Adipose tissue (tissue), 3 donors: ENCODE measurements at regions not wholly inside any gene's neighbourhood (a gene's known extent, or its start where the extent isn't known, plus 50 kb on each side); places are given as distances from the start of the nearest gene placed in this dataset.
"Not testable (repeated sequence)": the region's sequence is repeated elsewhere in the genome, so short reads cannot be mapped to it uniquely, and the experiment has no call there.

ENCODE experiments used
- H3K27ac ChIP-seq: one replicate; pipeline ENCODE4 v1.5.1; 2013; ENCODE audit warnings: low read depth, low read length
- WGBS, 3 donors: extraction: QIAGEN DNeasy Blood & Tissue Kit; methylation state at CpG; one replicate each; pipeline ENCODE4 v1.1.7; 2013; 5-methylcytosine and 5-hydroxymethylcytosine counted together
- donor health status: healthy with polysubstance abuse.
- donor health status: Bipolar disorder and iron deficiency.
- donor health status: healthy.

- 92 to 99% (median 98%) methylated on average over 4 of the region's 4 CpGs for WGBS, 3 donors
- H3K27ac ChIP-seq = no peak overlapping the region
Measured at GRCh38 chr4:81785338-81785737, 313.6 kb upstream of the RASGEF1B start.

GRCh38 chr4:81783558-81783957 lies 311.9 kb upstream of the RASGEF1B start:
- no peak overlapping the region for H3K27ac ChIP-seq
- 82 to 96% (median 93%) methylated on average over 2 of the region's 2 CpGs for WGBS, 3 donors

GRCh38 chr4:81781799-81782198 lies 310.1 kb upstream of the RASGEF1B start:
- WGBS, 3 donors = 54 to 81% (median 80%) methylated on average over 2 of the region's 2 CpGs
- no peak overlapping the region for H3K27ac ChIP-seq

- not testable (repeated sequence) for H3K27ac ChIP-seq
- 70 to 86% (median 86%) methylated on average over 3 of the region's 3 CpGs for WGBS, 3 donors
Measured at GRCh38 chr4:81777718-81778117, 306.0 kb upstream of the RASGEF1B start.

- H3K27ac ChIP-seq = no peak overlapping the region
Measured at GRCh38 chr4:81776794-81777193, 305.1 kb upstream of the RASGEF1B start.

GRCh38 chr4:81773557-81773956 lies 301.9 kb upstream of the RASGEF1B start:
- H3K27ac ChIP-seq = no peak overlapping the region
- 79 to 90% (median 89%) methylated on average over 3 of the region's 3 CpGs for WGBS, 3 donors

- WGBS, 3 donors = 82 to 94% (median 83%) methylated on average over 1 of the region's 1 CpG
- no peak overlapping the region for H3K27ac ChIP-seq
Measured at GRCh38 chr4:81771721-81772120, 300.0 kb upstream of the RASGEF1B start.

GRCh38 chr4:81769244-81769643 lies 297.5 kb upstream of the RASGEF1B start:
- H3K27ac ChIP-seq = no peak overlapping the region
- 83 to 95% (median 91%) methylated on average over 2 of the region's 2 CpGs for WGBS, 3 donors

GRCh38 chr4:81758574-81759264 lies 287.0 kb upstream of the RASGEF1B start:
- no peak overlapping the region for H3K27ac ChIP-seq
- WGBS, 3 donors = 85 to 94% (median 88%) methylated on average over 1 of the region's 1 CpG

GRCh38 chr4:81757691-81758090 lies 286.0 kb upstream of the RASGEF1B start:
- H3K27ac ChIP-seq = no peak overlapping the region
- 64 to 78% (median 76%) methylated on average over 2 of the region's 2 CpGs for WGBS, 3 donors

GRCh38 chr4:81756973-81757372 lies 285.3 kb upstream of the RASGEF1B start:
- WGBS, 3 donors = 39 to 69% (median 62%) methylated on average over 3 of the region's 3 CpGs
- no peak overlapping the region for H3K27ac ChIP-seq

GRCh38 chr4:81756042-81756441 lies 284.3 kb upstream of the RASGEF1B start:
- 45 to 63% (median 48%) methylated on average over 2 of the region's 2 CpGs for WGBS, 3 donors
- no peak overlapping the region for H3K27ac ChIP-seq

- WGBS, 3 donors = 89 to 94% (median 92%) methylated on average over 4 of the region's 4 CpGs
- no peak overlapping the region for H3K27ac ChIP-seq
Measured at GRCh38 chr4:81754169-81754568, 282.5 kb upstream of the RASGEF1B start.

GRCh38 chr4:81751531-81752289 lies 280.0 kb upstream of the RASGEF1B start:
- H3K27ac ChIP-seq = no peak overlapping the region
- WGBS, 3 donors = 77 to 97% (median 96%) methylated on average over 6 of the region's 6 CpGs

GRCh38 chr4:81747242-81747930 lies 275.7 kb upstream of the RASGEF1B start:
- 42 to 51% (median 45%) methylated on average over 2 of the region's 2 CpGs for WGBS, 3 donors
- H3K27ac ChIP-seq = no peak overlapping the region

- H3K27ac ChIP-seq = no peak overlapping the region
- WGBS, 3 donors = 63 to 86% (median 73%) methylated on average over 1 of the region's 1 CpG
Measured at GRCh38 chr4:81746773-81747172, 275.1 kb upstream of the RASGEF1B start.

GRCh38 chr4:81746071-81746470 lies 274.4 kb upstream of the RASGEF1B start:
- 45 to 90% (median 67%) methylated on average over 2 of the region's 2 CpGs for WGBS, 3 donors

GRCh38 chr4:81745050-81745449 lies 273.3 kb upstream of the RASGEF1B start:
- H3K27ac ChIP-seq = no peak overlapping the region
- 36 to 58% (median 52%) methylated on average over 3 of the region's 3 CpGs for WGBS, 3 donors

More at GRCh38 chr4:81746071-81746470, 274.4 kb upstream of the RASGEF1B start:
- no peak overlapping the region for H3K27ac ChIP-seq

GRCh38 chr4:81743731-81744435 lies 272.2 kb upstream of the RASGEF1B start:
- H3K27ac ChIP-seq = no peak overlapping the region
- WGBS, 3 donors = 80 to 95% (median 91%) methylated on average over 9 of the region's 9 CpGs
